GM21390 (cell line): ENCODE measurements at regions not wholly inside any gene's neighbourhood (a gene's known extent, or its start where the extent isn't known, plus 50 kb on each side); places are given as distances from the start of the nearest gene placed in this dataset.
"Not testable (repeated sequence)": the region's sequence is repeated elsewhere in the genome, so short reads cannot be mapped to it uniquely, and the experiment has no call there.

ENCODE experiments used
- ATAC-seq: cut with Tn5 transposase; IDR thresholded peaks from one replicate; pipeline ENCODE4 v1.9.1; 2021; ENCODE audit not compliant: unreplicated experiment

GRCh38 chr2:124967325-124967724 is 942.2 kb downstream of the CNTNAP5 start:
- ATAC-seq, result no peak

GRCh38 chr2:124970030-124970429 is 944.9 kb downstream of the CNTNAP5 start:
- ATAC-seq, result no peak

DNA sequence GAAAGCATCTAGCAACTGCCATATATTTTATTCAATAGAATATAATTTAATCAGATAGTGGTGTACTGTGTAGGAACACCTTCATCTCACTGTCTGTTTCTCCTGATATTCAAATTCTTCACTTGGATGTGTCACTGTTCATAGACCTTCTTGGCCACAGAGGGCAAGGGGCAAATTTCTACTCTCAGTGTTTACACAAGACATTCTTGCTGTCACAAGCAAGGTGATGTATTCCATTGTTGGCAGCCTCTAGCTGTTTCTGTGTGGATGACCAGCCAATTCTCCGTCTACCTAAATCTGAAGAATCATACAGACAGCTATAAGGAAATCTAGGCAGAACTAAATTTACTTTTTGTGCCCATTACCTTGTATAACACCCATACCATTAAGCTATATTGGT is 948.3 kb downstream of the CNTNAP5 start:
- no peak for ATAC-seq

DNA sequence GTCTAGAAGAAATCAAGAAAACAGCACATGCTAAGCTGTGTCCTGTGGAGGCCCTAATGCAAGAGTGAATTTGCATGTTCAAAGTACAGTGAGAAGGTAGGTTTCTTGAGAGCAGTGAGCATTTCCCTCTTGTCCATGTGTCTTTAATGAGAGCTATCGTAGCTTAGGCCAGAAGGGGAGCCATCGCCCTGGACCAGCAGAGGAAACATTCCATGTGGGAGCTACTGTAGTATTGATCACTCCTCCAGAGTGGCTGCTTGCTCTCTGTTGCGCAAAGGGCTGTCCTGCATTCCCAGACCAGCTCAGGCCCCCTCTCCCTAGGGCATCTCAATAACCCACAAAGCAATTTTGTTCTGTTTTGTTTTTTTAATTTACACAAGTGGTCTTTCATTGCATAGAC is 950.1 kb downstream of the CNTNAP5 start:
- ATAC-seq, result no peak

GRCh38 chr2:124975648-124976047 is 950.6 kb downstream of the CNTNAP5 start:
- ATAC-seq, result no peak

GRCh38 chr2:124978597-124978996 is 953.5 kb downstream of the CNTNAP5 start:
- no peak for ATAC-seq

- no peak for ATAC-seq
These were observed 958.5 kb downstream of the CNTNAP5 start for GRCh38 chr2:124983595-124983994.

GRCh38 chr2:124985270-124985669 is 960.2 kb downstream of the CNTNAP5 start:
- no peak for ATAC-seq

GRCh38 chr2:124986136-124986535 is 961.0 kb downstream of the CNTNAP5 start:
- ATAC-seq, result no peak

DNA sequence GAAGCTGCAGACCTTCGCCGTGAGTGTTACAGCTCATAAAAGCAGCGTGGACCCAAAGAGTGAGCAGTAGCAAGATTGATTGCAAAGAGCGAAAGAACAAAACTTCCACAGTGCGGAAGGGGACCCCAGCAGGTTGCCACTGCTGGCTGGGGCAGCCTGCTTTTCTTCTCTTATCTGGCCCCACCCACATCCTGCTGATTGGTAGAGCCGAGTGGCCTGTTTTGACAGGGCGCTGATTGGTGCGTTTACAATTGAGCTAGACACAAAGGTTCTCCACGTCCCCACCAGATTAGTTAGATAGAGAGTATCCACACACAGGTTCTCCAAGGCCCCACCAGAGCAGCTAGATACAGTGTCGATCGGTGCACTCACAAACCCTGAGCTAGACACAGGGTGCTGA is 961.8 kb downstream of the CNTNAP5 start:
- not testable (repeated sequence) for ATAC-seq

GRCh38 chr2:124987436-124987835 is 962.3 kb downstream of the CNTNAP5 start:
- ATAC-seq, result not testable (repeated sequence)

DNA sequence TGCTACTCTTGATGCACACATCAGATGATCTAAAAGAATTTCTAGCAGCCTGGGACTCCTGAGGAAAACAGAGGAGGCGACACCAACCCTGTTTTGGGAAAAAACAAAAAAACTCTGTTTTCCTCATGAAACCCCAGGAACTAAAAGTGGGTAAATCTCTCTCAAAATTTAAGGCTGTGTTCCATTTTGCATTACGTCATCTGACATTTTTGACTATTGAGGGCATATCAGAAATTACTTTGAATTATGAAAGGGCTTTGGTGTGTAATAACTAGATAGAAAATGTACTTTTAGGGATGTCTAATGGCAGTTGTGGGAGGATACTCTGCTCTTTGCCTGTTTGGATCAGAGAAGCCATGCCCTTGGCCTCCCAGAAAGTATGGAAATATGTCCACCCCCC is 963.0 kb downstream of the CNTNAP5 start:
- no peak for ATAC-seq

GRCh38 chr2:124988794-124989193 is 963.7 kb downstream of the CNTNAP5 start:
- ATAC-seq, result no peak

DNA sequence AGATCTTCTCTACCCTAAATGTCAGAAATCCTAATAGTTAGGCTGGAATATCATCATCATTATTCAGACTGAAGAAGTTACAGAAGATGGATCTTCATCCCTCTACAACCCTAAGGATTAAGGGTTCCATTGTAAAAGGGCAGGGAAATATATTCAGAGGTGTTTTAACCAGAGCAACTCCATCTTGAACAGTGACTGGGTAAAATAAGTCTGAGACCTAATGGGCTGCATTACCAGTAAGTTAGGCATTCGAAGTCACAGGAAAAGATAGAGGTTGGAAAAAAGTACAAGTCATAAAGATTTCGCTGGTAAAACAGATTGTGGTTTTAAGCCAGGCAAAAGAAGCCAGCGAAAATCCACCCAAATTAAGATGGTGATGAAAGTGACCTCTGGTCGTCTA is 968.7 kb downstream of the CNTNAP5 start:
- ATAC-seq, result no peak

DNA sequence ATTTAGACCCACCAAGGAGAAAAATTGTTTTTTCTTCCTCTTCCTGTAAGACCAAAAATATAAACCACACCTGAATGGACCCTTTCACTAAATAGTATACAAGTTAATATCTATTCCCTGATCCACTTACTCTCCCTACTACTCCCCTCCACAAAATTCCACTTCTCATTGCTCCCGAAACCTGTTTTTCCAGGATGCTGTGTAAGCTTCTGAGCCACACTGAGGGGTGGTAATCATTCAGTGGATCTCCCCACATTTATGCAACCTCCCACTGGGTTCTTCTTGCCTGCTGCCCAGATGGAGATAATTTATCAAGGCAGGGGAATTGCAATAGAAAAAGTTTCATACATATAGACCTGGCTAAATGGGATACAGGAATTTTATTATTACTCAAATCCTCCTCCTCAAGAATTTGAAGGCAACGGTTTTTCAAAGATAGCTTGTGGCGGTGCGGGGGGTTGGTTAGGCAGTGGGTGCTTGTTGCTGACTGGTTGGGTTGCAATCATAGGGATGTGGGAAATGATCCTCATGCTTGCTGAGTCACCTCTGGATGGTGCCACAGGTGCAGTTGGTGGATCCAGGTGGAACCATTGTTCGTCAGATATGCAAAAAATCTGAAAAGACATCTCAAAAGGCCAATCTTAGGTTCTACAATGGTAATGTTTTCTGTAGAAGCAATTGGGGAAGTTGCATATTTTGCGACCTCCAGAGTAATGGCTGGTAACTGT is 970.3 kb downstream of the CNTNAP5 start:
- ATAC-seq, result no peak

- no peak for ATAC-seq
These were observed 971.3 kb downstream of the CNTNAP5 start for GRCh38 chr2:124996406-124996805.

GRCh38 chr2:124999906-125000305 is 974.8 kb downstream of the CNTNAP5 start:
- ATAC-seq, result no peak

DNA sequence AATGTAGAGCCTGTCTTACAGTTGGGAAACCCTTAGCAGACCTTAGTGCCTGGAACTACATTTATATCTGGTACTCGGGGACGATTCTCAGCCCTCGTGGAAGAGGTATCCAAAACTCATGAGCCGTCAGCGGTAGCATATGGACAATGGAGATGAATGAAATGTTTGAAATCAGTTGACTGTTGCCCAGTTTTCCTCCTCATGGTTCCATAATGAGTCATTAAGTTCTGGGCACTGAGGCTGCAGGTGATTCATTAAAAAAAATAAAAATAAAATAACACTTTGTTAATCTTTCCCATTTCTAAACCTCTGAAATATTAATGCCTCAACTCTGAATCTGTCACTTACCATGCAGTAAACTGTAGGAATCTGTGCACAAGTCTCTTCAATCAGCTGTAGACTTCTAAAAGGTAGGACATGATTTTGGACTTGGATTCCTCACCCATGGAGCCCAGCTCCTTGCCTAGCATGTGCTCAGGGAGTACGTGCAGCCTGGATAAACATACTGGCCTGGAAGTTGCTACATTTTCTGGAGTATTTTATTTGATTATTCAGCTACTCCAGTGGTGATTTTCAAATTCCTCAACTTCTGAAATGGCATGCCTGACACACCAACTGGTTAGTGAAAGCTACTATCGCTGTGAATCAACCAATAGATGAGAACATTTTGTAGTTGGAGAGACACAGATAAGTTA is 979.2 kb downstream of the CNTNAP5 start:
- no peak for ATAC-seq

- no peak for ATAC-seq
These were observed 981.6 kb downstream of the CNTNAP5 start for GRCh38 chr2:125006676-125007075.

GRCh38 chr2:125028721-125029120 is 1003.6 kb downstream of the CNTNAP5 start:
- ATAC-seq, result not testable (repeated sequence)

DNA sequence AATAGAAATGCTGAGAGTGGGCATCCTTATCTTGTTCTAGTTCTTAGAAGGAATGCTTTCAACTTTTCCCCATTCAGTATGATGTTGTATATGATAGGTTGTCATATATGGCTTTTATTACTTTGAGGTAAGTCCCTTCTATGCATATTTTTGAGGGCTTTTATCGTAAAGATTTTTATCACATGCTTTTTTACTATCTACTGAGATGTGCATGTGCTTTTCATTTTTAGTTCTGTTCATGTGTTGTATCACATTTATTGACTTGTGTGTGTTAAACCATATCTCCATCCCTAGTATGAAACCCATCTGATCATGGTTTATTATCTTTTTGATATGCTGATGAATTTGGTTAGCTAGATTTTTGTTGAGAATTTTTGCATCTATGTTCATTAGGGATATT is 1008.8 kb downstream of the CNTNAP5 start:
- no peak for ATAC-seq

DNA sequence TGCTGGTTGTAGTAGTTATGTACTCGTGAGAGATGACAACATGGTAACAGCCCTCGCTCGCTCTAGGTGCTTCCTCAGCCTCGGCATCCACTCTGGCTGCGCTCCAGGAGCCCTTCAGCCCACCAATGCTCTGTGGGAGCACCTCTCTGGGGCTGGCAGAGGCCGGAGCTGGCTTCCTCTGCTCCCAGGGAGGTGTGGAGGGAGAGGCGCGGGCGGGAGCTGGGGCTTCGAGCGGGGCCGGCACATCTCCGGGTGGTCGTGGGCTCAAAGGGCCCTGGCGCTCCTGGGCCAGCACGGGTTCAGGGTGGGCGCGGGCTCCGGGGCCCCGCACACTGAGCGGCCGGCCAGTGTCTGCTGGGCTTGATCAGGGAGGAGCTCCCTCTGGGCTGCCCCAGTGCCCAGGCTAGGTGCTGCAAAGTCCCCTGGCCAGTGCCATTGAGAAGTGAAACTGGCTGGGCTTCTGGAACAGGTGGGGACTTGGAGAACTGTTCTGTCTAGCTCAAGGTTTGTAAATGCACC is 1012.1 kb downstream of the CNTNAP5 start:
- no peak for ATAC-seq
